GM12878 (cell line): ENCODE measurements at regions not wholly inside any gene's neighbourhood (a gene's known extent, or its start where the extent isn't known, plus 50 kb on each side); places are given as distances from the start of the nearest gene placed in this dataset.

Experiments
- ATAC-seq: fragments of 200-7000 bp; cut with Tn5 transposase; 3 replicates; pipeline ENCODE4 v1.9.1; 2020; ENCODE audit warnings: mild to moderate bottlenecking, moderate library complexity
- BruUV-seq: library from RNA; stranded (reverse); fragments of 400-500 nt; replicated peaks from 2 replicates; lab custom pipeline; 2021; lab: Mats Ljungman, UMichigan
- CTCF ChIA-PET: fragments of 300-600 bp; sonication (Branson Sonifier 250); formaldehyde crosslinking; extraction: SDS; loops from one replicate; lab custom pipeline; 2021; ENCODE audit warnings: inconsistent platforms; lab: Yijun Ruan, JAX
- POLR2A ChIA-PET: fragments of 350-600 bp; formaldehyde crosslinking; extraction: SDS; loops from one replicate; lab custom pipeline; 2021; ENCODE audit warnings: inconsistent platforms; lab: Charles Lee
- RAD21 ChIA-PET: fragments of 300-600 bp; sonication (Branson Sonifier 250); formaldehyde crosslinking; loops from one replicate; lab custom pipeline; 2023; ENCODE audit warnings: antibody characterized with exemption; ENCODE audit not compliant: unreplicated experiment; lab: Charles Lee
- SMC1A ChIA-PET: fragments of 300-600 bp; sonication (Branson Sonifier 250); formaldehyde crosslinking; loops from one replicate; lab custom pipeline; 2023; ENCODE audit not compliant: unreplicated experiment, uncharacterized antibody; lab: Charles Lee
- DNase-seq: peaks from one replicate; pipeline ENCODE4 v3.0.0-alpha.2; 2011; ENCODE audit warnings: low read depth, low spot score
- FAIRE-seq: peaks from 3 replicates; lab custom pipeline; 2011; peaks lifted over from hg19 to GRCh38; lab: Jason Lieb, UNC
- H2AFZ ChIP-seq: 2 replicates; pipeline ENCODE4 v1.6.0; 2011; ENCODE audit warnings: low read depth, low read length, control low read depth; ENCODE audit not compliant: control insufficient read depth
- H3K27ac ChIP-seq: 2 replicates; pipeline ENCODE4 v1.5.1; 2011; ENCODE audit warnings: control low read depth; ENCODE audit not compliant: control insufficient read depth, insufficient read depth
- H3K27me3 ChIP-seq, 2 experiments: replicated peaks in 1 of 2; 2 replicates each; pipeline versions ENCODE4 v1.6.0 to v1.6.1; 2011; ENCODE audit warnings: low read length in 1 of 2; ENCODE audit not compliant: control insufficient read depth in 2 of 2, insufficient read depth in 2 of 2
- H3K36me3 ChIP-seq, 2 experiments: 2 replicates each; pipeline ENCODE4 v1.5.1; 2011; ENCODE audit warnings: low read length in 1 of 2; ENCODE audit not compliant: control insufficient read depth in 2 of 2, insufficient read depth in 2 of 2
- H3K4me1 ChIP-seq: 2 replicates; pipeline ENCODE4 v1.6.1; 2011; ENCODE audit warnings: mild to moderate bottlenecking, low read length, moderate library complexity, mixed read lengths; ENCODE audit not compliant: control insufficient read depth, insufficient read depth
- H3K4me2 ChIP-seq: 2 replicates; pipeline ENCODE4 v1.6.0; 2011; ENCODE audit warnings: control low read depth; ENCODE audit not compliant: control insufficient read depth, insufficient read depth
- H3K4me3 ChIP-seq: fragments of 200-600 bp; sonication (generic); 2 replicates; pipeline ENCODE4 v1.5.1; 2016
- H3K79me2 ChIP-seq: 2 replicates; pipeline ENCODE4 v1.6.0; 2011; ENCODE audit warnings: low read length; ENCODE audit not compliant: control insufficient read depth, insufficient read depth
- H3K9ac ChIP-seq: 2 replicates; pipeline ENCODE4 v1.8.0; 2011; ENCODE audit warnings: low read length, control low read depth, mixed read lengths; ENCODE audit not compliant: control insufficient read depth, insufficient read depth
- H3K9me3 ChIP-seq: replicated peaks from 3 replicates; pipeline ENCODE4 v1.5.1; 2011; ENCODE audit warnings: mild to moderate bottlenecking, low read length; ENCODE audit not compliant: control insufficient read depth, insufficient read depth
- H4K20me1 ChIP-seq: 2 replicates; pipeline ENCODE4 v1.6.0; 2011; ENCODE audit not compliant: control insufficient read depth, insufficient read depth
- CBX5 ChIP-seq: sonication (generic); IDR thresholded peaks from 2 replicates; pipeline ENCODE4 v1.6.1; 2016; ENCODE audit warnings: low read depth, moderate library complexity, mild to moderate bottlenecking, inconsistent platforms
- RAD21 ChIP-seq: IDR thresholded peaks from 2 replicates; pipeline ENCODE4 v1.6.1; 2011; ENCODE audit warnings: mild to moderate bottlenecking, low read depth, low read length, moderate library complexity; ENCODE audit not compliant: insufficient read depth
- RAD51 ChIP-seq: fragments of 450-650 bp; IDR thresholded peaks from 2 replicates; pipeline ENCODE4 v1.6.1; 2016; ENCODE audit warnings: moderate library complexity, mild to moderate bottlenecking, inconsistent platforms
- RBBP5 ChIP-seq: fragments of 200-600 bp; sonication (generic); conservative IDR thresholded peaks from 2 replicates; pipeline ENCODE4 v1.6.1; 2016
- SMC3 ChIP-seq: IDR thresholded peaks from 2 replicates; pipeline ENCODE4 v1.6.1; 2011; ENCODE audit warnings: low read length, improper control_type of control experiment, borderline replicate concordance
- SPI1 ChIP-seq: IDR thresholded peaks from 2 replicates; pipeline ENCODE4 v1.6.1; 2011; ENCODE audit warnings: low read depth, mild to moderate bottlenecking, low read length, moderate library complexity, borderline replicate concordance; ENCODE audit not compliant: insufficient read depth
- YY1 ChIP-seq: IDR thresholded peaks from 2 replicates; pipeline ENCODE4 v1.6.1; 2011; ENCODE audit warnings: low read depth, mild to moderate bottlenecking, low read length
- ZZZ3 ChIP-seq: IDR thresholded peaks from 2 replicates; pipeline ENCODE4 v1.6.1; 2011; ENCODE audit warnings: low read depth; ENCODE audit not compliant: control insufficient read depth, insufficient read length
- WGBS: methylation state at CpG from one replicate; pipeline ENCODE4 v1.1.6; 2016; ENCODE audit warnings: low lambda C conversion rate; ENCODE audit not compliant: insufficient replicate concordance, insufficient coverage; ENCODE audit errors: missing lambda C conversion rate; 5-methylcytosine and 5-hydroxymethylcytosine counted together
- in situ Hi-C: fragments of 300-500 bp; cut with MboI; formaldehyde crosslinking; loops from 9 replicates; pipeline ENCODE4 v1.14.3; 2018; ENCODE audit warnings: mixed read lengths
- intact Hi-C: fragments of 100-400 bp; cut with micrococcal nuclease; formaldehyde crosslinking; loops from one replicate; pipeline ENCODE4 v1.14.2; 2022; ENCODE audit not compliant: unreplicated experiment
- TF ChIP-seq, protein P1 (sequence below): fragments of 450-650 bp; IDR thresholded peaks from 2 replicates; pipeline ENCODE4 v1.6.1; 2016; ENCODE audit warnings: mild to moderate bottlenecking
- TF ChIP-seq, protein P2 (sequence below), 3 experiments: IDR thresholded peaks in 2 of 3; conservative IDR thresholded peaks in 1 of 3; 2 replicates each; pipeline ENCODE4 v1.5.1; 2011; ENCODE audit warnings: low read depth in 3 of 3, low read length in 3 of 3, mild to moderate bottlenecking in 3 of 3, control low read depth in 2 of 3, moderate library complexity in 2 of 3, inconsistent platforms in 1 of 3, mixed read lengths in 1 of 3; ENCODE audit not compliant: control insufficient read depth in 2 of 3, insufficient read depth in 1 of 3; ENCODE audit errors: extremely low read depth in 1 of 3

DNA sequence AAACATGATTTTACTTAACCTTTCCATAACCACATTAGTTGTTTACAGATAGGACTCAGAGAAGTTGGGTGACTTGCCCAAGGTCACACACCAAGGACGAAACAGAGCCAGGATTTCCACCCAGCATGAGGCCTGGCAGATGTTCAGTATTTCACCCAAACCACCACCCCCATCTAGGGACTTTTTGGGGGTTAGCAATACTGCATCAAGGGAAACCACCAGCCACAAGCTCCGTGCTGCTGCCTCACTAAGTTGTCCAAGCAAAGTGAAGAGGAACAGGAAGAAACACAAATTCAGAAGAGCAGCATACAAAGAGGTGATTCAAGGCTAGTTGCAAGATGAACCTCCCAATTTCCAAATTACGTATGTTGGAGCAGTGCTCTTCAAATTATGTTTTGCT is 219.6 kb upstream of the RORB start (continued):
- TF ChIP-seq SPI1 = peak; percentile 30; the same call in 1 of the 2 replicates
- TF ChIP-seq, protein P1, sequence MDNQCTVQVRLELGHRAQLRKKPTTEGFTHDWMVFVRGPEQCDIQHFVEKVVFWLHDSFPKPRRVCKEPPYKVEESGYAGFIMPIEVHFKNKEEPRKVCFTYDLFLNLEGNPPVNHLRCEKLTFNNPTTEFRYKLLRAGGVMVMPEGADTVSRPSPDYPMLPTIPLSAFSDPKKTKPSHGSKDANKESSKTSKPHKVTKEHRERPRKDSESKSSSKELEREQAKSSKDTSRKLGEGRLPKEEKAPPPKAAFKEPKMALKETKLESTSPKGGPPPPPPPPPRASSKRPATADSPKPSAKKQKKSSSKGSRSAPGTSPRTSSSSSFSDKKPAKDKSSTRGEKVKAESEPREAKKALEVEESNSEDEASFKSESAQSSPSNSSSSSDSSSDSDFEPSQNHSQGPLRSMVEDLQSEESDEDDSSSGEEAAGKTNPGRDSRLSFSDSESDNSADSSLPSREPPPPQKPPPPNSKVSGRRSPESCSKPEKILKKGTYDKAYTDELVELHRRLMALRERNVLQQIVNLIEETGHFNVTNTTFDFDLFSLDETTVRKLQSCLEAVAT = 0 out of 2 replicates have a peak, but pooled peaks have one; percentile 31

DNA sequence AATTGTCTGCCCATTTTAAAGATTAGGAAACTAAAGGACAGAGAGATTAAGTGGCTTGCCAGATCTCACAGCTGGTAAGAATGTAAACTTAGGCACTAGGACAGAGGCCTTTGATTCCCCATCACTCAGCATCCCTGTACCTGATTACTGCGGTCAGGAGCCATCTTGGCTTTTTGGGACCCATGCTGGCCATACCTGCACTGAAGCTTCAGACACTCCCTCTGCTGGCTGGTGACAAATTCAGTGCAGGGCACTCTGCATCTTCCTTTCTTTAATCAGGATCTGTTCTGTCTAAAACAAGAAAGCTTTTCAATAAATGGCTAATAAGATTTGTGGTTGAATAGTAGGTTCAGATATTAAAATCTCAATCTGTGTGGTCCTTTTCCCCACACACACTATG is 215.5 kb upstream of the RORB start:
- in situ Hi-C loops (no loop called here), intact Hi-C loops (loop anchor here (2.0 to 10.0 kb wide), 2 partner anchors 367 to 597 kb away; no protein-coding TSS in a partner anchor)
- BruUV-seq = no TSS peak
- WGBS = 80% methylated on average over 1 of the region's 1 CpG
- no peak overlapping the region for H3K27ac ChIP-seq
- ChIA-PET RAD21 (interaction anchor here (1.0 kb wide), 1 partner anchor 66 kb away, joined by 3 read pairs; no protein-coding TSS in a partner anchor), CTCF (interaction anchor here (1.3 to 1.6 kb wide), 2 partner anchors 36 to 598 kb away, joined by 3 to 6 read pairs; no protein-coding TSS in a partner anchor), SMC1A (no interaction called here), POLR2A (no interaction called here)
- TF ChIP-seq CBX5 (no peak), YY1 (peak; percentile 72), ZZZ3 (no peak), RAD21 (peak; percentile 40), SMC3 (peak; percentile 25; the same call in 1 of the 2 replicates), RBBP5 (no peak), RAD51 (no peak)
- TF ChIP-seq, protein P2, sequence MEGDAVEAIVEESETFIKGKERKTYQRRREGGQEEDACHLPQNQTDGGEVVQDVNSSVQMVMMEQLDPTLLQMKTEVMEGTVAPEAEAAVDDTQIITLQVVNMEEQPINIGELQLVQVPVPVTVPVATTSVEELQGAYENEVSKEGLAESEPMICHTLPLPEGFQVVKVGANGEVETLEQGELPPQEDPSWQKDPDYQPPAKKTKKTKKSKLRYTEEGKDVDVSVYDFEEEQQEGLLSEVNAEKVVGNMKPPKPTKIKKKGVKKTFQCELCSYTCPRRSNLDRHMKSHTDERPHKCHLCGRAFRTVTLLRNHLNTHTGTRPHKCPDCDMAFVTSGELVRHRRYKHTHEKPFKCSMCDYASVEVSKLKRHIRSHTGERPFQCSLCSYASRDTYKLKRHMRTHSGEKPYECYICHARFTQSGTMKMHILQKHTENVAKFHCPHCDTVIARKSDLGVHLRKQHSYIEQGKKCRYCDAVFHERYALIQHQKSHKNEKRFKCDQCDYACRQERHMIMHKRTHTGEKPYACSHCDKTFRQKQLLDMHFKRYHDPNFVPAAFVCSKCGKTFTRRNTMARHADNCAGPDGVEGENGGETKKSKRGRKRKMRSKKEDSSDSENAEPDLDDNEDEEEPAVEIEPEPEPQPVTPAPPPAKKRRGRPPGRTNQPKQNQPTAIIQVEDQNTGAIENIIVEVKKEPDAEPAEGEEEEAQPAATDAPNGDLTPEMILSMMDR (IDR thresholded peaks at IDR 0.05 in 2 of 3, conservative IDR thresholded peaks at IDR 0.05 in 1 of 3; ENCODE audit: control insufficient read depth in 2 of 3, extremely low read depth in 1 of 3, insufficient read depth in 1 of 3, low read depth in 3 of 3, low read length in 3 of 3) = peak in 2 of 3 experiments; percentile 38 to 39; a peak in 3 of 6 replicates
- H4K20me1 ChIP-seq = no peaks in the 10 kb centered on the region
- FAIRE-seq (no peak), ATAC-seq (peak; percentile 72), DNase-seq (no peak)
- no peak overlapping the region for H3K9ac ChIP-seq
- no peaks in the 10 kb centered on the region for H3K36me3 ChIP-seq
- no peaks in the 10 kb centered on the region for H3K9me3 ChIP-seq
- H3K4me3 ChIP-seq = no peak overlapping the region
- H2AFZ ChIP-seq = no peak overlapping the region
- H3K4me2 ChIP-seq = no peak overlapping the region
- H3K4me1 ChIP-seq = peaks cover 4% of the 10 kb centered on the region; the same call in 1 of the 2 replicates
- H3K79me2 ChIP-seq = no peaks in the 10 kb centered on the region
- no peaks in the 10 kb centered on the region for H3K27me3 ChIP-seq
